GM23338 (cell line): ENCODE measurements at regions not wholly inside any gene's neighbourhood (a gene's known extent, or its start where the extent isn't known, plus 50 kb on each side); places are given as distances from the start of the nearest gene placed in this dataset.

Source experiments
- EZH2 ChIP-seq: fragments of 200-600 bp; sonication (generic); IDR thresholded peaks from one replicate; pipeline ENCODE4 v1.8.0; 2017; ENCODE audit warnings: antibody characterized with exemption, mild to moderate bottlenecking, low read depth; ENCODE audit not compliant: unreplicated experiment
- EZH2phosphoT487 ChIP-seq: fragments of 200-600 bp; sonication (generic); IDR thresholded peaks from one replicate; pipeline ENCODE4 v1.8.1; 2018; ENCODE audit warnings: antibody characterized with exemption; ENCODE audit not compliant: unreplicated experiment
- POLR2AphosphoS5 ChIP-seq: IDR thresholded peaks from 2 replicates; pipeline ENCODE4 v1.6.1; 2016; ENCODE audit warnings: antibody characterized with exemption, low read depth
- REST ChIP-seq: IDR thresholded peaks from one replicate; pipeline ENCODE4 v1.6.1; 2018; ENCODE audit warnings: antibody characterized with exemption; ENCODE audit not compliant: unreplicated experiment
- TF ChIP-seq, protein P1 (sequence below), 2 experiments: fragments of 200-600 bp in 1 of 2; sonication (generic) in 1 of 2; conservative IDR thresholded peaks; 2 replicates each; pipeline versions ENCODE4 v1.5.1 to v1.6.1; 2016 to 2017; ENCODE audit warnings: antibody characterized with exemption in 2 of 2, low read depth in 2 of 2, mild to moderate bottlenecking in 2 of 2, moderate library complexity in 1 of 2

GRCh38 chr12:115403253-115403652, 719.3 kb upstream of the TBX3 start:
- TF ChIP-seq, protein P1, sequence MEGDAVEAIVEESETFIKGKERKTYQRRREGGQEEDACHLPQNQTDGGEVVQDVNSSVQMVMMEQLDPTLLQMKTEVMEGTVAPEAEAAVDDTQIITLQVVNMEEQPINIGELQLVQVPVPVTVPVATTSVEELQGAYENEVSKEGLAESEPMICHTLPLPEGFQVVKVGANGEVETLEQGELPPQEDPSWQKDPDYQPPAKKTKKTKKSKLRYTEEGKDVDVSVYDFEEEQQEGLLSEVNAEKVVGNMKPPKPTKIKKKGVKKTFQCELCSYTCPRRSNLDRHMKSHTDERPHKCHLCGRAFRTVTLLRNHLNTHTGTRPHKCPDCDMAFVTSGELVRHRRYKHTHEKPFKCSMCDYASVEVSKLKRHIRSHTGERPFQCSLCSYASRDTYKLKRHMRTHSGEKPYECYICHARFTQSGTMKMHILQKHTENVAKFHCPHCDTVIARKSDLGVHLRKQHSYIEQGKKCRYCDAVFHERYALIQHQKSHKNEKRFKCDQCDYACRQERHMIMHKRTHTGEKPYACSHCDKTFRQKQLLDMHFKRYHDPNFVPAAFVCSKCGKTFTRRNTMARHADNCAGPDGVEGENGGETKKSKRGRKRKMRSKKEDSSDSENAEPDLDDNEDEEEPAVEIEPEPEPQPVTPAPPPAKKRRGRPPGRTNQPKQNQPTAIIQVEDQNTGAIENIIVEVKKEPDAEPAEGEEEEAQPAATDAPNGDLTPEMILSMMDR (conservative IDR thresholded peaks at IDR 0.05; ENCODE audit: low read depth in 2 of 2) = no peak
- TF ChIP-seq REST (no peak), EZH2 (no peak), EZH2phosphoT487 (no peak), POLR2AphosphoS5 (no peak)
